NCI-H526 treated with DMSO at 0.1 percent for 48 hours (cell line): ENCODE measurements at regions not wholly inside any gene's neighbourhood (a gene's known extent, or its start where the extent isn't known, plus 50 kb on each side); places are given as distances from the start of the nearest gene placed in this dataset.

Experiments used
- DNase-seq: peaks from one replicate; lab custom pipeline; 2025; lab: John Stamatoyannopoulos, UW

DNA sequence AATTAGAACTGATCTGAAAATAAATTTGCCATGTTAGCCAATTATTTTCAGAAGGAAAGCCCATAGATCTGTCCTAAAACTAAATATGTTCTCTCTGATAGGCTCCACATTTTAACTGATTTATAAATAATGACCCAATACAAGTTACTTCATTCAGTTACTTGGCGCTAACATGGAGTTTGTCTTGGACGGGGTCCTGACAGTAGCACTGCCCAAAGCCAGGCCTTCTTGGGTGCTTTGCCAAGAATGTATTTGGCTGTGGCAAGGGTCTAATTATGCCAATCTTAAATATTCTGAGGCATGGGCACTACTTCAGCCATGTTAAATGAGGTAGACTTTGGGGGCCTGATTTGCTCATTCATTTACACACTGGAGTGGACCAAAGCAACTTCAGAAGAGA, 135.0 kb upstream of the PKDCC start:
- no peak for DNase-seq

DNA sequence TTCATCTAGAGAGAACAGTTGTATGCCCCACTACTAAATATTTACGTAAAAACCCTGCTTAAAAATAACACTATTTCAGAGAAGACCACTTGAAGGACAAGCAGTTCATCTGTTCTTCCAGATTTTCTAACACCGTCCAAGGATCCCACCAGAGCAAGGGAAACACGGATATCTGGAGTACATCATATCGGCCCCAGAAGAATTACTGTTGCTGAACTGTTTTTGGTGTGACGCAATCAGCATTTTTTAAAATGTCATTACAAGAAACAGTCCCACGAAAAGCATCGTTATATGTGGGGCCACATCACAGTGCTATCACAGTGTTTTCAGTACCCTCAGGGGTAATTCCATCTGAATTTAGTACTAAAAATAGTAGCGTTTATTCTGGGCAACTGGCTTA, 134.5 kb upstream of the PKDCC start:
- DNase-seq, result no peak

DNA sequence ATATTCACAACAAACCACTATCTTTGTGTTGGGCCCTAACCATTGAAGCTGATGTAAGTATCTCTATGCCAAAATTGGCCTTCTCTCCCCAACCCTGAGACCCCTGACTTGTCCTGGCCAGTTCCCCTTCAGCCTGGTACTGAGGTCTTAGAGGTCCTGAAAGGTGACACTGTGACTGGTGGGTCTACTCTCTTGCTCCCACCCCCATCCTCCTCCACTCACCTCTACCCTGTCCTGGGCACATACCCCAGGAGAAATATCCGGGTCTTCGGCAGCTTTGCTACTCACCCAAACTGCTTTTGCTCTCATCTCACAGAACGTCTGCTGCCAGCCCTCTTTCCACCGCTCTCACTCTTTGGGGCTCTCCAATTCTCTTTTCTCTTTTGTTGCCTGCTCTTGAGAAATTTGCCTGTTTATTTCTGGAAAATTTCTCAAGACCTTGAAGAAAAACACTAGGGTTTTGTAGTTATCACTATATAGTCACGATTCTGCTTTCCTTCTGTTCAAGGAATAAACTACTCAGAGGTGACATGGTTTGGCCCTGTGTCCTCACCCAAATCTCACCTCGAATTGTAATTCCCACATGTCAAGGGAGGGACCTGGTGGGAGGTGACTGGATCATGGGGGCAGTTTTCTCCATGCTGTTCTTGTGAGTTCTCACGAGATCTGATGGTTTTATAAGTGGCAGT, 133.8 kb upstream of the PKDCC start:
- DNase-seq, result no peak

DNA sequence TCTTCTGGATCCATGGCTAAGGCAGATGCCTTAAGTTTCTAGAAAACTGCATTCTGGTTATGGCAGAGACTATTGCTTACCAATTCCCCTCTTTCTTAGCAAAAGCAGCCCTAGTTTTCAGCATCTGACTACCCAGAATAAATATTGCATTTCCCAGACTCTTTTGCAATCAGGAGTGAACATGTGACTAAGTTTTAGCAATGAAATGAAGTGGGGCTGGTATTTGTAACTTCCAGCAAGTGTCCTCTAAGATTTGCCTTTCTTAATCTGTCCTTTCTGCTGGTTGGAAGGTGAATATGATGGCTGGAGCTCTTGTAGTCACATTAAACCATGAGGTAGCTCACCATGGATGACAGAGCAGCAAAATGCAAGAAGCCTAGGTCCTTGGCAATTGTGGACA, 132.9 kb upstream of the PKDCC start:
- no peak for DNase-seq

DNA sequence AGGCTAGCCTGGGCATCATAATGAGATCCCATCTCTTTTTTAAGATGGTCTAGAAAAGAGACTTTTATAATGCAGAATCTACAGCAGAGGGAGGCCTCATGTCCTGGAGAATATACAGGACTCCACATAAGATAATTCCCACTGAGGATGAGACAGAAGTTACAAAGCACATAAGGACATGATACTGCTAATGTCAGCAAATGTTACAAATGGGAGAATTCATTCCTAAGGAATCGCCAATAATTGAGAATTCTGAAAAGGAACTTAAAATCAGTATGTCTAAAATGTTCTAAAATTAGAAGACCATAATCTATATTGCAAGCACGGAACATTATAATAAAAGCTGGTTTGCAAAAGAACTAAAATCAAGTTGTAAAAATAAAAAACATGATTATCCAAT, 131.6 kb upstream of the PKDCC start:
- no peak for DNase-seq

DNA sequence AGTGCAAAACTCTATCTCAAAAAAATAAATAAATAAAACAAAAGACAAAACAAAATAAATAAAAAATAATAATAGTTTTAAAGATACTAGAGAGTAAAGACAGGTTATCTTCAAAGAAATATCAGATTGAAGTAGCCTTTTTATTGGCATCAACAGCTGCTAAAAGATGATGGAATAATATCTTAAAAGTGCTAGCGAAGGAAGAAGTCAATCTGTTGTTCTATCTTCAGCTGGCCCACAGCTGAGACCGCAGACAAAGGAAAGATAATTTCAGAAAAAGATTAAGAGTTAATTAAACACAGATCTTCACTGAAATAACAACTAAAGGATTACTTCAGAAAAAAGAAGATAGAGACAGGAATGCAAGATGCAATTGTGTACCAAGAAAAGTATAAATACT, 130.2 kb upstream of the PKDCC start:
- no peak for DNase-seq

DNA sequence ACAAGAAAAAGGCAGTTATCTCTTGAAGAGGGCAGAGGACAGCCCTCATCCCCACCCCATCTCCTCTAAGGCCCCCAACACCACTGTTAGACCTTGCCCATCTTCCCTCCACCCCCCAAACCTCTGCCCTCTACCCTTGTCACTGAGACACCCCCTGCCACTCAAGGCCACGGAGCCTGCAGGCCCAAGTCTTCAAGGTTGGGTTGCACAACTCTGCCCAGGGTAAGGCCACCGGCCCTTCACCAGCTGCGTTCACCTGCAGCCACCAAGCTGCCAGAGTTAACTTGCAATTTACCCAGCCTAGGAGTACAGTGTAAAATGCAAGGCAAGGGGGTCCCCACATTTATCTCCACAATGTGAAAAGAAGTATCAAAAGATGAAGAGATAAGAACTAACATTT, 128.7 kb upstream of the PKDCC start:
- no peak for DNase-seq

DNA sequence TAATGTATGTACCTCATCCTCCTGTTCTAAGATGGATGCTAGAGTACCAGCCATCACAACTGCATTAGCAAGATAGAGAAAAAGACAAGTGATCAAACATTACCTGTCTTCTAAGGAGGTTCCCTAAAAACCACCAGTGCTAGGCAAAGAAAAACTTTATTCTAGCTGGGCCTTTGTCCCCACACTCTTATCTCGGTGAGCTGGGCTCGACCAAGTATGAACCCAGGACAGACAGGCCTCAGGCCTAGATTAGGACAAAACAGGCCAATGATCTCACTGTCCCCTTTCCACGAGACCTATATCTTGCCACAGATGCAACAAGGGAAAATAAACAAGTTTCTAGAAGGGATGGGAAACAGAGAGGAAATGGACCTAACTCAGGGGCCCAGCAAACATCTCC, 127.6 kb upstream of the PKDCC start:
- DNase-seq, result no peak

DNA sequence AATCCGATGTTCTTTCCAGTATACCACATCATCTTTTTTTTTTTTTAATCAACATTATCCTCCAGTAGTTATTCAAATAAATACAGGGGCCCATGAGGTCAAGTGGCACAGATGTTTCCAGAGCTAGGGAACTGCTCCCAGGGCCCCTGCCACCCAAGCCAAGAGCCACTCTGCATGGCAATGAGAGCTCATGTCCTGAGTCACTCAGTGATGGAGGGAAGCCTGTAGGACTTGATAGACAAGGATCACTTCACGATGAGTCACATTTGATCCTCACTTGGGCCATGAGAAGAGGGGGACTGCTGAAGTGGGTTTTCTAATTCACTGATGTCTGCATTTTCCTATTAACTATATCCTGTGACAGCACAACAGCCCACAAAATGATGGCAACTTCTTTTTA, 127.0 kb upstream of the PKDCC start:
- DNase-seq, result no peak

DNA sequence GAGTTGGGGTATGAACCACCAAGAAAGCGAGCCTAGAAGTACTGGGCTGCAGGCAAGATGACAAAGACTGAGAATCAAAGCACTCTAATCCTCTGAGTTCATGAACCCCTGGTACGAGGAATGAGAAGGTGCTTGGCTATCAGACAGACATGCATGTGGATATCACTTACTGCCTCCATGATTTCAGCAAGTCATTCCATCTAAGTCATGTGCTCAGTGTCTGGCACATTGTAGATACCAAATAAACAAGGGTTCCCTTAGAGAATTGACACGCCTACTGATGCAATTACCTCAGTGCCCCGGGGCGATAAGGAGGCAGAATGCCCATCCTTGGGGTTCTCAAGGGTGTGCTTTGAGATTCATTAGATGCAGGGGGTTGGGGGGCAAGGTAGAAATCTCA, 125.6 kb upstream of the PKDCC start:
- no peak for DNase-seq

DNA sequence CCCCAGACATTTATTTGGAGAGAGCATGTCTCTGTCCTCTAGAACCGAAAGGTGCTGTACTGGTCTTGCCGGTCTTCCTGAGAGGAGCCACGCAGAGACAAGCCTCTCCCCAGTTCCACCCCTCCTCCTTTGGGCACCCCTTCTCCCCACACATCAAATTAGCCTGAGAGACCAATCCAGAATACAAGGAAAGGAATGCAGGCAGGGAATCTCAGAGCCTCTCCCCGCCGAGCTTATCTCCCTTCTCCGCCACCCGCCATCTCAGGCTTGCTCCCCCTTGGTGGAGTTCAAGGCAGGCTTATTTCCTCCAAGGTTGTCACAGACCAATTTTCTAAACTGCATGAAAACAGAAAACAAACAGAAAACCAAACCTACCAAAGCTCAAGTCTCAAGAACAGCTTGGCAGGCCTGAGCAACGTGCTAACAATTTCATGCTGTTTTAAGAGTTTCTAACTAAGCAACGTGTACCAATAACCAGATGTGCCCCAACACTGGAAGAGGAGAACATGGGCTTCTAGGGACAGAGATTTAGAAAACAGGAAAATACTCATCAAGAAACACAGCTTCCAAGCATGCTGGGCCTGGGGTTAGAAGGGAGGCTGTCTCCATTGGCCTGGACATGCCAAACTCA, 124.5 kb upstream of the PKDCC start:
- DNase-seq, result no peak

DNA sequence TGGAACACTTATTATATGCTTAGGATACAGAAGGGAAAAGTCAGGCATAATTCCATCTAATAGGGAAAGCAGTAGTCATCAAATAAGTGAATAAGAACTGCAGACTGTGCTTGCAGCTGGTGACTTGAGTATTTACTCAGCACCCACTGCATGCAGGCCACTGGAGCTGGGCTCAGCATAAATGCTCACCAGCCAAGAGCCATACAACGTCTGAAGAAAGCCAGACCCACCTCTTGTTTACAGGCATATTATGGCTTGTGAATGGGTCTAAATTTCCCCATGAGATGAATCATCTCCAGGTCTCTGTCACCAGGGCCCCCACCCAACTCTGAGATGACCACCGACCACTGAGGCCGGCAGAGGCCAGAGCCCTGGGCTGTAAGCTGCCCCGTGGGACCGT, 123.8 kb upstream of the PKDCC start:
- no peak for DNase-seq

DNA sequence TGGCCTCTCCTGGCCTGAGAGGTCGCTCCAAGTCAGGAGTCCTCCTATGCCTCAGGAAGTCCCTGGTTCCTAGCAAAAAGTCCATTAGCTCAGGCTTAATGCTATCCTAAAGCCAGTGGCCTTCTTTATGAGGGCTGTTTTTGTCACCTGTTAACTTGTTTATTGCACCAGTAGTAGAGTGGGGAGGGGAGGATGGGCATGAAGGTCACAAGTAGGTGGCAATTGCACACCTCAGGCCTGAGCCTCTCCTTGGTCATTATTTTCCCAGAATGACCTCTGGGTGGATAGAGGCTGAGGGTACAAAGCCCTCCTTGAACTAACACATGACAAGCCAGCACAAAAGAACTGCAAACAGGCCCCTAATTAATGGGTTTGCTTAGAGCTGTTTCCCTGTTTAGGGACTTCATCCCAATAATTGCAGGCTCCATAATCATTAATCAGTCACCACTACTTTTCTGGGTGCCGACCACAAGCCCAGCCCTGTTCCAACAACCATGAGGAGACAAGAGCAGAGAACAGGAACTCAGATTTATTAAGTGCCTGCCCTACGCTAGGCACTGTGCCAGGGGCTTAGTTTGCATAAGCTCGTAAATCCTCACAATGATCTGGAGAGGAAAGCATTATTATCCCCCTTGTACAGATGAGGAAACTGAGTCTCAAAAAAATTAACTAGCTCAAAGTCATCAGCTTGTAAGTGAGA, 123.0 kb upstream of the PKDCC start:
- no peak for DNase-seq

DNA sequence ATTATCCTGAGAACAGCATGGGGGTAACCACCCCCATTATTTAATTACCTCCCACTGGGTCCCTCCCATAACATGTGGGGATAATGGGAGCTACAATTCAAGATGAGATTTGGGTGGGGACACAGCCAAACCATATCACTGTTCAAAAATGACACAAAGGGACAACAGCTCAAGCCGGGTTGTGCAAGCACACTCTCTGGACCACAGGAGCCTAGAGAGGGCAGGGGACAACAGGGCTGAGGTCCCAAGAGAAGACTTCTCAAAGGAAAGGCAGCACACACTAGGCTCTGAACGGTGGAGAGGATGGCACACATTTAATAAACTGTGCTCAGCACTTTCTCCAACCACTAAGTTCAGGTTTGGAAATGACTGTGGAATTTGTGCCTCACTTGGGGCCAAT, 122.1 kb upstream of the PKDCC start:
- DNase-seq, result no peak

DNA sequence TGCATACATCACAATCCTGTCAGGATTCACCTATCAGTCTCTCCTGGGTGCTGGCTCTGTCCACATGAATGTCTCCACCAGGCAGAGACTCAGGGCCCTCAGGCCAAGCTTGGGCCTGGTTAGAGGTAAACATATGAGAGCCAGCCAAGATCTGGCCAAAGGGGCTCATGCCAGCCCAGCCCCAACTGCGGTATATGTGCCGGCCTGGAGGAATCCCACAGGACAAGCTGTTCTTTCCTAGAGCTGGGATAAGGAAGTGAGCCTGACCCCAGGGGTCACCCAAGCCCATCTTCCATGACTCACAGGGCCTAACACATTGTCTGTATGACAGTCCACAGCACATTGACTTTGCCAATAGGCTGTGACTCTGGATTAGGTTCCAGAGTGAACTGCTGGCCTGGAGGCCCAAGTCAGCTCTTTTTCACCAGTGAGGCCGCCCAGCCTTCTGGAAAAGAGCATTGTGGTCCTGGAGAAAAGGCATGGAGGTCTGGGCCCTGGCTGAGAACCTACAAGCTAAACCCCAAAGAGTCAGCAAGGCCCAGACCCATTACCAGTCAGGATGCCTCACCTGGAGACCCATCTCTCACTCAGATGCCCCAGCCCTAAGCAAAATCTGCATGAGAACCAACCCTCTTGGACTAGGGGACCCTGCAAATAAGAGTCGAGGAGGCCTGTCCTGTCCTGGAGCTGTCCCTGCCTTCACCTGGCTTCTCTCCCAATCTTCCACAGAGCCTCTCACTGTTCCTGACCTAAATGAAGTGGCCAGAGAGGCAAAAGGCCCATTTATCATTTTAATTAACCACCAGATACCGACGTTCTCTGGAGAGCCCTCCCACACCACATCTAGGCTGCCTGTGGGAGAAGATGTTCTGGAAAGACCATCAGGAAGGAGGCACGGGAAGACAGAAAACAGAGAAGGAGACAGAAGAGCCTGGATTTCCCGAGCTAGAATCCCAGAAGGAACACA, 120.9 kb upstream of the PKDCC start:
- no peak for DNase-seq

DNA sequence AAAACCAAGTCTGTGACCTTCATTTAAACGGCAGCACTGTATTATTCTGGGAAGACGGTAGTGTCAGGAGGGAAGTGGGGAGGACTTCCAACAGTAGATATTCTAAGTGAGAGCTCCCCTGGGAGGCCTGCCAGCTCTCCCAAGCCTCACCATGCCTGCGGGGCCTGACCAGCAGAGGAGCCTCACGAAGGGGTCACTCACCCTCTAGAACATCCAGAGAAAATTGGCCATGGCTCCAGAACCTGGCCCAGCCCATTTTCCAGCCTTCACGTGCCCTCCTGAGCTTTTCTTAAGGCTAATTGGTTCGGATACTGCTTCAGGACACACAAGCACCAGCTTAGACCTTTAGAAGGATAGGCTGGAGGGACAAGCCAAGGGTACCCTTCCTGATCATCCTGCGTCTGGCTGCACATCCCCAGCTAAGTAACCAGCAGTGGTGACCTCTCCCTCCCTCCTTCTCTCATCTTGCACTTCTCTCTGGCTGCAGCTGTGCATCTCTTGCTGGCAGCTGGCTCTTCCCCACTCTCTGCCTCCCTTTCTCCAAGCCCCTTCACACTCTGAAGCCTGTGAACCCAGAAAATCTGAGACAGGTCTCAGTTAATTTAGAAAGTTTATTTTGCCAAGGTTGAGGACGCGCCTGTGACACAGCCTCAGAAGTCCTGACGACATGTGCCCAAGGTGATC, 120.1 kb upstream of the PKDCC start:
- no peak for DNase-seq

DNA sequence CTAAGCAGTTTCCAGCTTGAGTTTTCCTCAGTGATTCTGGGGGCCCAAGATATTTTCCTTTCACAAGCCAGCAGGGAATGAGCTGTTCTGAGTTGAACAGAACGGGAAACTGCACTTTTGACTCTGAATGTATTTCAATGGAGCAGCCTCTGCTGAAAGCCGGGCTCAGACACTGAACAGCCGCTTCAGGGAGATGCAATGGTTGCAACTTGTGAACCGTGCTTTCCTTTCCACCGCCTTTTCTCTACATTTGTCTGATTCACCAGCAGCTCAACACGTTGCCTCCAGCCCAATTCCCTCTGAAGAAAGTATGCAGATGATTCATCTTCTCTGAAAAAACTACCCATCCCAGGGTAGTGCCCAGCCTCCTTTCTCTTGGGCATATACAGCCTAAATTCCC, 119.3 kb upstream of the PKDCC start:
- DNase-seq, result no peak

DNA sequence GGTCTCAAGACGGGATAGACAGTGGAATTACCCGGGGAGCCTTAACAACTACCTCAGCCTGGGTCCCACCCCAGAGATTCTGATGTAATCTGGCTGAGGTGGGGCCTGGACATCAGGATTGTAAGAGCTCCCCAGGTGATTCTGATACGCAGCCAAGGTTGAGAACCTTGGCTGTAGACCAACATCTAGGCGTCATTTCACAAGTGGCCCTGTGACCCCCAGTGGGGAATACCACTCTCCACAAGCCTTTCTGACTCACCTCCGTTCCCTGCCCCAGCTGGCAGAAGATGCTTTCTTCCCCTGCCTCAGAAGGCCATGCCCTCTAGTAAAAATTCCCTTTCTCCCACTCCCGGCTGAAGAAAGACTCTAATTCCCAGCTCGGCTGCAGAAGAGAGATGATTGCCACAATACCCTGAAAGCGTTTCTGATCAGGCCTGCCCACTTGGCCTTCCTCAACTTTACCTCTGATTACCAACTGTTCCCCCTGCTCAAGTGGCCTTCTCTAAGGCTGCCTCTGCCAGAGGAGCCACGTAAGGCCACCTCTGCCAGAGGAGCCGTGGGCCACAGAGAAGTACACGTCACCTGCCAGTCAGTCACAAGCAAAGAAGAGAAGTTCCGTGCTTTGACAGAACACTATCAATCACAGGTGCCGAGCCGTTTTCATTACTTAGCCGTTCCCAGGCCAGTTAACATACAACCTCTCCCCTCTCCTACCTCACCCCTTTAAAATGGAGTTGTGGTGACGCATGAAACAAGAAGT, 116.8 kb upstream of the PKDCC start:
- no peak for DNase-seq

DNA sequence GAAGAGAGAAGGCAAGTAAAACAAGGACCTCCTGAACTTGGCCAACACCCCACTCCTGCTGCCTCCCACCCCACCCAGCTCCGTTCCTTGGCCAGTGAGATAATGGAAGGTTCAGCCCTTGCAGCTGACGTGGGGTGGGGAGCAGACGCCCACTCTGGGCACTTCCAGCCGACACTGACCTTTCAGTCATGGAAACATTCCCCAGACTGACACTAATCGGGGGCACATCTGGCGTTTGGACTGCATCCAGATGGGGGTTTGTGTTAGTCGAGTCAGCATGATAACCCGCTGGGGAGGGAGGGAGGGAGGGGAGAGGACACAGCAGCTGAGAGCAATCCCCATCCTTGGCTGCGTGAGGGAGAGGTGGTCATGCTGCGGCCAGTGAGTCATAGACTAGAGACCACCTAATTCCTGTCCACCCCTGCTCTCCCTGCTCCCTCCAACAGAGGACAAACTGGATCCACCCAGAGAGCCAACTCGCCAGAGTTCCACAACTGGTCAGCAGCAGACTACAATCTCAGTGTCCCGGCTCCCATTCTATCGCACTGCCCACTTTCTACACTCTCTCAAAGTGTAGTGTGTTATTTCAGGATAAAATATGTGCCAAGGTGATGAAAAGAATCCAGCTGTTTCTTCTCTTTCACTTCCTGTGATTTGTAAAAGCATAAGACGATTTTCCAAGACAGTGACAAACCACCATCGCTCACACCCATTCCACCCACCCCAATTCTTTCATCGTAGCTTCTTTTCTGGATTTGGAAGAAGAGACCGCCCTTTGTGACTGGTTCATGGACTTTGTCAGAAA, 115.4 kb upstream of the PKDCC start:
- no peak for DNase-seq

DNA sequence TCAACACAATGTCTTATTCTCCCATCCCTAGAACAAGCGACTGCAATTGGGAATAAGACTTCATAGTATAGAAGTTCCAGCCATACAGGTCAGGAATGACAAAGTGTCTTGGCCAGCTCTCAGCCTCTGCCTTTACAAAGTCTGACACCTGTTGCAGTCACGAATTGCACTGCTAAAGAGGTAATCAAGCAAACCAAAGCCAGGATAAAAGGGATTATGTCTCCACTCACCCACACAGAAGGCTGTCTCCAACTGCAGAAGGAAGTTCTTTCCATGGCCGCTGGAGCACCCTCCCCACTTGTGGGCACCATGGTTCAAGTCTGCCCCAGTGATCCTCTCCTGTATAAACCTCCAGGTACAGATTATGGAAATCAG, 114.8 kb upstream of the PKDCC start:
- DNase-seq, result no peak
